ENCODE measurements at regions not wholly inside any gene's neighbourhood (a gene's known extent, or its start where the extent isn't known, plus 50 kb on each side); places are given as distances from the start of the nearest gene placed in this dataset.

GRCh38 chr5:154587123-154588026, 109.3 kb upstream of the HAND1 start:
- no peak for DNase-seq

GRCh38 chr5:154583671-154584177, 105.7 kb upstream of the HAND1 start:
- DNase-seq, result no peak

- DNase-seq, result no peak
Observed at GRCh38 chr5:154580422-154580821, 102.4 kb upstream of the HAND1 start.

DNA sequence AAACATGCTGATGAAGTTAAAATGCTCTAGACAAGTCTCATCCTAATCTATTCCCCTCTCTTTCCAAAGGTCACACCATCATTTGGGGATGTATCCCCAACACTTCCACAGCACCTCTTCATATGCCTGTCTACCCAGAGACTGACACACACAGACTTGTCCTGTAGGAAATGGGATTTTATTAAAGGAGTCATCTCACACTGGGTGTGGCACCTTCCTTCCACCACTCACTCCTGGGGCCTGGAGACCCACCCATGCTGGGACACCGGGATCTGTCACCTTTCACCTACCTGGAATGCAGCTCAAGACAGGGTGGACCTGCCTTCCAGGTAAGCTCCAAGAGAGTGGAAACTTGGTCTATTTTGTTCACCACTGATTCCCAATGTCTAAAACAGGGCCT, 99.4 kb upstream of the HAND1 start:
- DNase-seq, result no peak

- no peak for DNase-seq
Observed at GRCh38 chr5:154576429-154576806, 98.4 kb upstream of the HAND1 start.

- no peak for DNase-seq
Observed at GRCh38 chr5:154575546-154576428, 97.8 kb upstream of the HAND1 start.

GRCh38 chr5:154573011-154573410, 95.0 kb upstream of the HAND1 start:
- no peak for DNase-seq

DNA sequence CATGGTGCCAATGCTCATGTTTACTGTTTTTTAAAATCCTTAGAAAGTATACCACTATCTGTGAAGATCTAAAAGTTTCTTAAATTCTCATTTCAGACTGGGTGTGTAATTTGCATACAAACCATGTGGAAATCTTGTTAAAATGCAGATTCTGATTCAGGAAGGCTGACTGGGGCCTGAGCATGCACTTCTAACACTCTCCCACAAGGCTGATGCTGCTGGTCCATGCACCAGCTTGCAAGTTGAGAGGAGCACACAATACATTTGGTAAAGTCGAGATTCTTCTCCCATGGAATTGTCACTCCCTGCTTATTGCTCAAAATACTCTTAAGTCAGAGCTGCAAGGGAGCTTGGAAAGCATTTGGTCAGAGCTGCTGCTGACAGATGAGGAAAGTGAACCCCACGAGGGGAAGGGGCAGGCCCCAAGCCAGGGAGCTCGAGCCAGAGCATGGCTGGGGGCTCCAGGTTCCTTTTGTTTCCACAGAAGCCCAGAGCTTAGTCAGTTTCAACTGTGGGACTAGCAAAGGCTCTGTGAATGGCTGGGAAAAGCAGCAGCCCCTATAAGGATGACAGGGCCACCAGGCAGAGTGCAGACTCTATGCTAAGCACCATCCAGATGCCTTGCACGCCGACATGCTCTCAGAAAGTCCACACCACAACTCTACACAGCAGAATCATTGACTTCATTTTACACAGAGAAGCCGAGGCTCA, 93.5 kb upstream of the HAND1 start:
- no peak for DNase-seq

- no peak for DNase-seq
Observed at GRCh38 chr5:154570572-154571324, 92.7 kb upstream of the HAND1 start.

DNA sequence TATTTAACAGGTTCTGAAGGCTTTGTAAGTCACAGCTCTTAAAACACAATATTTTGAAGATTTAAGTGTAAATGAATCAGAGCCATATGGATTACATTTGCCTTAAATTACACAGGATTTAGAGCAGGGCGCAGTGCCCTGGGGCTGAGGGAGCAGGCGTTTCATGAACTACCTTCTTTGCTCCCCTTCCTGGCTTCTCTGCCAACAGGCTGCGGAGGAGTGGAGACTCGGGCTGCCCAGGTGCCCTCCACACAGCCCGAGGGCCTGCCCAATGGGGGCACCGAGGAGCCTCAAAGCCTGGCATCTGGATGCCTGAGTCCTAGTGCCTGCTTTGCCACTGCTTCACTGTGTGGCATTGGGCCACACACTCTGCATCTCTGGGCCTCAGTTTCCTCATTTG, 90.6 kb upstream of the HAND1 start:
- no peak for DNase-seq

- no peak for DNase-seq
Observed at GRCh38 chr5:154567155-154567554, 89.1 kb upstream of the HAND1 start.

GRCh38 chr5:154566146-154566680, 88.2 kb upstream of the HAND1 start:
- no peak for DNase-seq

DNA sequence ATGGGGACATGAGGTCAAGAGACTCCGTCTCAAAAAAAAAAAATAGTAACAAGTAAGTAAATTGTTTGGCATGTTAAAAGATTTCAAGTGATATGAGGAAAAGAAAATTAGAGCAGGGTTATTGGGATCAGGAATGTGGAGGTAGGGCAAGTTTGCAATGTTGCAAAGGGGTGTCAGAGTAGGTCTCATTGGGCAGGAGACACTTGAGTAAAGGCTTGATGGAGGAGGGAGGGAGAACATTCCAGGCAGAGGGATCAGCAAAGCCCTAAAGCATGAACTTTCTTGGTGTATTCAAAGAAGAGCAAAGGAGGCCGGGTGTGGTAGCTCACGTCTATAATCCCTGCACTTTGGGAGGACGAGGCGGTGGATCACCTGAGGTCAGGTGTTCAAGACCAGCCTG, 87.1 kb upstream of the HAND1 start:
- DNase-seq, result no peak

- no peak for DNase-seq
Observed at GRCh38 chr5:154562244-154562880, 84.3 kb upstream of the HAND1 start.

- DNase-seq, result no peak
Observed at GRCh38 chr5:154559398-154560276, 81.6 kb upstream of the HAND1 start.

DNA sequence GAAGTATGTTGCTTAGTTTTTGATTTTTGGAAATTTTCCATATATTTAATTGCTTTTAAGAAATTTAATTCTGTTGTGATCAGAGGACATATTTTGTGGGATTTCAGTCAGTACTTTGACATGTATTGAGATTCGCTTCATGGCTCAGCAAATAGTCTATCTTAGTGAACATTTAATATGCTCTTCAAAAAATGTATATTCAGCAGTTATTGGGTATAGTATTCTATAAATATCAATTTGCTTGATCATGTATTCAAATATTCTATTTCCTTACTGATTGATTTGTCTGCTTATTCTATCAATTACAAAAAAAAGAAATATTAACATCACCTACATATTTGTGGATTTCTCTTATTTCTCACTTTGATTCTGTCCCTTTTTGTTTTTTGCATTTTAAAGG, 79.5 kb upstream of the HAND1 start:
- no peak for DNase-seq

DNA sequence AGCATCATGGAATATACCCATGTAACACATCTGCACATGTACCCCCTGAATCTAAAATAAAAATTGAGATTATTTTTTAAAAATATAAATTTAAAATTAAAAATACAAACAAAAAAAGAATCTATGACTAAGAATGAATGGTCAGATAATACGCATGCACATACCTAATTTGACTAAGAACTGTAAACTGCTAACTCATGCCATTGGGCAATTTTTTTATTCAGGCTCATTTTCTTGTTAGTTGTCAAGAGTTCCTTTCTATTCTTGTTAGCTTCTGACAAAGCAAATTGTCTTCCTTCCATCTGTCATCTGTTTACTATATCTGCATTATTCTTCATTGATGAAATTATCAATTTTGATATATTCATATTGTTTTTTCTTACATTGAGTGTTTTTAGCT, 69.5 kb upstream of the HAND1 start:
- no peak for DNase-seq

GRCh38 chr5:154546719-154547118, 68.7 kb upstream of the HAND1 start:
- no peak for DNase-seq

GRCh38 chr5:154544646-154545045, 66.6 kb upstream of the HAND1 start:
- DNase-seq, result no peak

- DNase-seq, result no peak
Observed at GRCh38 chr5:154543380-154543779, 65.4 kb upstream of the HAND1 start.

DNA sequence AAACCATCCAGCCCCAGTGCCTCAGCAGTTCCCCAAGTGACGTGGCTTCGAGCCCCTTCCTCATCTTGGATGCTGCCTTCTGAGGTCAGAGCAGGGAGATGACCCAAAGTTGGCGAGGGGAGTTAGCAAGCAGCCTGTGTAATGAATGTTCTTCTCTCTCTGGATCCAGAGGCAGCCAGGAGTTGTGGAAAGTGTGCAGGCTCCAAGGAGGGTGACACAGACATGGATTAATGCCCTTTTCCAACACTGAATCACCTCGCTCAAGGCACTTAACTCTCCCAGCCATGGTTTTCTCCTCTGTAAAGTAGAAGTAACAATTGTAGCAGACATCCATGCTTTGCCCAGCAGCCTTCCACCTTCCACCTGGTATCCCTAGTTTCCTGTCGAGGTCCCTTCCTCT, 64.6 kb upstream of the HAND1 start:
- no peak for DNase-seq
